Endothelial cell (in vitro differentiated cells): ENCODE measurements at regions not wholly inside any gene's neighbourhood (a gene's known extent, or its start where the extent isn't known, plus 50 kb on each side); places are given as distances from the start of the nearest gene placed in this dataset.
"Not testable (repeated sequence)": the region's sequence is repeated elsewhere in the genome, so short reads cannot be mapped to it uniquely, and the experiment has no call there.

Experiments used
- DNase-seq: peaks from one replicate; pipeline ENCODE4 v3.0.0; 2021; ENCODE audit warnings: low spot score
- H3K27ac Mint-ChIP-seq: one replicate; pipeline ENCODE4 v1.8.0; 2021; ENCODE audit warnings: mixed read lengths, inconsistent platforms; ENCODE audit not compliant: unreplicated experiment
- H3K27me3 Mint-ChIP-seq: one replicate; pipeline ENCODE4 v1.8.0; 2021; ENCODE audit warnings: mild to moderate bottlenecking, moderate library complexity, mixed read lengths, inconsistent platforms; ENCODE audit not compliant: unreplicated experiment
- H3K36me3 Mint-ChIP-seq: one replicate; pipeline ENCODE4 v1.8.0; 2021; ENCODE audit warnings: mild to moderate bottlenecking, low read depth, mixed read lengths, inconsistent platforms; ENCODE audit not compliant: unreplicated experiment
- H3K4me1 Mint-ChIP-seq: one replicate; pipeline ENCODE4 v1.8.0; 2021; ENCODE audit warnings: mild to moderate bottlenecking, mixed read lengths, inconsistent platforms; ENCODE audit not compliant: unreplicated experiment
- H3K4me3 Mint-ChIP-seq: one replicate; pipeline ENCODE4 v1.8.0; 2021; ENCODE audit warnings: mild to moderate bottlenecking, mixed read lengths, inconsistent platforms; ENCODE audit not compliant: unreplicated experiment
- H3K9me3 Mint-ChIP-seq: one replicate; pipeline ENCODE4 v1.8.0; 2021; ENCODE audit warnings: mixed read lengths, inconsistent platforms; ENCODE audit not compliant: unreplicated experiment
- CTCF ChIP-seq: fragments of 200-600 bp; sonication (generic); IDR thresholded peaks from one replicate; pipeline ENCODE4 v1.5.0; 2021; ENCODE audit warnings: antibody characterized with exemption; ENCODE audit not compliant: unreplicated experiment

- Mint-ChIP-seq H3K9me3 (peaks cover 6% of the 10 kb centered on the region), H3K4me1 (no peaks in the 10 kb centered on the region)
- no peak for TF ChIP-seq CTCF
Measured at GRCh38 chr14:105905456-105905855, 379.1 kb downstream of the TMEM121 start.

DNA sequence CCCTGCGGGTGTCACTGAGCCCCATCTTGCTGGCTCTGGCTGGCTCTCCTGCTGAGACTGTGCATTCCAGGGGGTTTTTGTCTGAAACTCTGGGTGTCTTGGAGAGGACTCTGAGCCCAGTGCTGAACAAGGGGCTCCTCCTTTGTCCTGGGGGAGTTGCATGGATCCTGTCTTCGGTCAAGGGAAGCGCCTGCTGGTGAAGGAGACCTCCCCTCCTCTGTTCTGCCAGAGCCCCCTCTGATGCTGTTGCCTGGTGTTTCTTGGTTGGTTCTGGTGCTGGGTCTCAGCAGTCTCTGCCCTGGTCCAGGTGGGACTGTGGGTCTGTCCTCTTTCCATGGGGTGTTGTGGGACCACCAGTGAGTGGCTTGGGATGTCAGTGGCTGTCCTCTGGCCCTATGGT, 380.9 kb downstream of the TMEM121 start:
- Mint-ChIP-seq H3K9me3 (peaks cover 6% of the 10 kb centered on the region), H3K36me3 (peaks cover 11% of the 10 kb centered on the region), H3K4me1 (no peaks in the 10 kb centered on the region), H3K27me3 (peaks cover 12% of the 10 kb centered on the region), H3K27ac (no peak overlapping the region), H3K4me3 (no peak overlapping the region)
- no peak for DNase-seq
- no peak for TF ChIP-seq CTCF

More at GRCh38 chr14:105905456-105905855, 379.1 kb downstream of the TMEM121 start:
- H3K27me3 Mint-ChIP-seq, result peaks cover 12% of the 10 kb centered on the region
- DNase-seq, result no peak
- H3K4me3 Mint-ChIP-seq, result no peak overlapping the region
- no peak overlapping the region for H3K27ac Mint-ChIP-seq
- peaks cover 11% of the 10 kb centered on the region for H3K36me3 Mint-ChIP-seq

- TF ChIP-seq CTCF, result no peak
- no peaks in the 10 kb centered on the region for H3K4me1 Mint-ChIP-seq
- H3K4me3 Mint-ChIP-seq, result no peak overlapping the region
- no peak overlapping the region for H3K27ac Mint-ChIP-seq
- peaks cover 18% of the 10 kb centered on the region for H3K27me3 Mint-ChIP-seq
- peaks cover 11% of the 10 kb centered on the region for H3K36me3 Mint-ChIP-seq
- peaks cover 6% of the 10 kb centered on the region for H3K9me3 Mint-ChIP-seq
- no peak for DNase-seq
Measured at GRCh38 chr14:105908006-105908405, 381.6 kb downstream of the TMEM121 start.

GRCh38 chr14:105908481-105908911, 382.1 kb downstream of the TMEM121 start:
- H3K4me3 Mint-ChIP-seq, result no peak overlapping the region
- no peak overlapping the region for H3K27ac Mint-ChIP-seq
- peaks cover 11% of the 10 kb centered on the region for H3K36me3 Mint-ChIP-seq
- H3K9me3 Mint-ChIP-seq, result peaks cover 6% of the 10 kb centered on the region
- H3K27me3 Mint-ChIP-seq, result peaks cover 18% of the 10 kb centered on the region
- no peak for TF ChIP-seq CTCF
- H3K4me1 Mint-ChIP-seq, result no peaks in the 10 kb centered on the region
- no peak for DNase-seq

- no peak overlapping the region for H3K4me3 Mint-ChIP-seq
- H3K4me1 Mint-ChIP-seq, result no peaks in the 10 kb centered on the region
- H3K9me3 Mint-ChIP-seq, result peaks cover 6% of the 10 kb centered on the region
- TF ChIP-seq CTCF, result no peak
- H3K27me3 Mint-ChIP-seq, result peaks cover 18% of the 10 kb centered on the region
- peaks cover 11% of the 10 kb centered on the region for H3K36me3 Mint-ChIP-seq
- no peak for DNase-seq
- no peak overlapping the region for H3K27ac Mint-ChIP-seq
Measured at GRCh38 chr14:105909046-105909827, 382.9 kb downstream of the TMEM121 start.

- H3K27ac Mint-ChIP-seq, H3K9me3 Mint-ChIP-seq, H3K4me3 Mint-ChIP-seq, H3K4me1 Mint-ChIP-seq, DNase-seq: not testable (repeated sequence)
- Mint-ChIP-seq H3K27me3 (peaks cover 22% of the 10 kb centered on the region), H3K36me3 (peaks cover 11% of the 10 kb centered on the region)
Measured at GRCh38 chr14:105909828-105910120, 383.4 kb downstream of the TMEM121 start.
